PC-9 (cell line): ENCODE measurements at regions not wholly inside any gene's neighbourhood (a gene's known extent, or its start where the extent isn't known, plus 50 kb on each side); places are given as distances from the start of the nearest gene placed in this dataset.

Experiments
- BruUV-seq: library from RNA; stranded (reverse); fragments of 400-500 nt; replicated peaks from 2 replicates; lab custom pipeline; 2021; lab: Mats Ljungman, UMichigan
- CTCF ChIA-PET: fragments of 300-600 bp; sonication (Branson Sonifier 250); formaldehyde crosslinking; loops from one replicate; lab custom pipeline; 2022; ENCODE audit warnings: antibody characterized with exemption; lab: Charles Lee
- POLR2A ChIA-PET: fragments of 300-600 bp; sonication (Branson Sonifier 250); formaldehyde crosslinking; loops from one replicate; lab custom pipeline; 2022; ENCODE audit warnings: antibody characterized with exemption; ENCODE audit not compliant: unreplicated experiment; lab: Charles Lee
- DNase-seq, 2 experiments: peaks; one replicate each; pipeline versions ENCODE4 v3.0.0 to v3.0.0-alpha.2; 2015 to 2022; ENCODE audit warnings: mixed read lengths in 1 of 2
- H2AFZ ChIP-seq: fragments of 200-600 bp; sonication (generic); 2 replicates; pipeline ENCODE4 v1.8.1; 2017; ENCODE audit warnings: antibody characterized with exemption
- H3F3A ChIP-seq: fragments of 200-600 bp; sonication (generic); 2 replicates; pipeline ENCODE4 v1.8.1; 2017; ENCODE audit warnings: antibody characterized with exemption, mild to moderate bottlenecking, low read depth; ENCODE audit not compliant: insufficient read depth
- H3K27ac ChIP-seq: fragments of 200-600 bp; sonication (generic); 2 replicates; pipeline ENCODE4 v1.6.1; 2016; ENCODE audit warnings: mixed run types
- H3K27me3 ChIP-seq: fragments of 200-600 bp; sonication (generic); 2 replicates; pipeline ENCODE4 v1.6.1; 2016; ENCODE audit warnings: low read depth, mixed run types; ENCODE audit not compliant: insufficient read depth
- H3K36me3 ChIP-seq: fragments of 200-600 bp; sonication (generic); 2 replicates; pipeline ENCODE4 v1.6.1; 2016; ENCODE audit warnings: low read depth, mixed run types
- H3K4me1 ChIP-seq: fragments of 200-600 bp; sonication (generic); replicated peaks from 2 replicates; pipeline ENCODE4 v1.6.1; 2016; ENCODE audit warnings: mixed run types; ENCODE audit not compliant: insufficient read depth
- H3K4me2 ChIP-seq: fragments of 200-600 bp; sonication (generic); 2 replicates; pipeline ENCODE4 v1.6.1; 2017; ENCODE audit warnings: mixed run types
- H3K4me3 ChIP-seq: fragments of 200-600 bp; sonication (generic); 2 replicates; pipeline ENCODE4 v1.6.1; 2016; ENCODE audit warnings: mixed run types
- H3K79me2 ChIP-seq: fragments of 200-600 bp; sonication (generic); 2 replicates; pipeline ENCODE4 v1.6.1; 2017; ENCODE audit warnings: low read depth, mixed run types
- H3K9me2 ChIP-seq: fragments of 200-600 bp; sonication (generic); 2 replicates; pipeline ENCODE4 v1.8.1; 2017; ENCODE audit warnings: mild to moderate bottlenecking; ENCODE audit not compliant: insufficient read depth
- H3K9me3 ChIP-seq: fragments of 200-600 bp; sonication (generic); 2 replicates; pipeline ENCODE4 v1.8.1; 2016; ENCODE audit warnings: low read depth; ENCODE audit not compliant: insufficient read depth
- H4K20me1 ChIP-seq: fragments of 200-600 bp; sonication (generic); 2 replicates; pipeline ENCODE4 v1.8.1; 2017; ENCODE audit not compliant: insufficient read depth
- EZH2 ChIP-seq: fragments of 200-600 bp; sonication (generic); IDR thresholded peaks from 2 replicates; pipeline ENCODE4 v1.8.0; 2017; ENCODE audit warnings: antibody characterized with exemption, low read depth
- intact Hi-C: fragments of 100-400 bp; cut with micrococcal nuclease; formaldehyde crosslinking; loops from one replicate; pipeline ENCODE4 v1.10.0; 2022; ENCODE audit not compliant: unreplicated experiment
- TF ChIP-seq, protein P1 (sequence below): fragments of 200-600 bp; sonication (generic); conservative IDR thresholded peaks from 2 replicates; pipeline ENCODE4 v1.6.1; 2017; ENCODE audit warnings: mixed run types, antibody characterized with exemption, mild to moderate bottlenecking, moderate library complexity

DNA sequence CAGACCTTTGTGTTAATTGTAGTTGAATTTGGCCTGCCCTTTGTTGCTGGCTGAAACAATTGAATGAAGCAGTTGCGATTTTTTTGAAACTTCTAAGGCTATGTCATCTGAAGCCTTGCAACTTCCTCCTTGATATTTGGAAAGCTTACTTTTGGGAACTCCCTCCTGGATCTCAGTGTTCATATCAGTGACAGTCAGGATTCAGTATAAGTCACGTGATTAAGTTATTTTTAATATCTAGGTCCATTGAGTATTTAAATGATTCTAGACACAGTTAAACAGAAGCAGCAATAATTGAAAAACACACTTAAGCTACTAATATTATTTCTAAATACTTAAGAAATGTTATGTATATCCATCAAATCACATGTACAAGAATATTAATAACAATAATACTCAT lies 951.3 kb downstream of the GRIK2 start:
- Histone ChIP-seq H3K79me2 (no peaks in the 10 kb centered on the region), H3K4me3 (no peak overlapping the region), H3K4me1 (no peaks in the 10 kb centered on the region), H3K27ac (no peak overlapping the region), H4K20me1 (no peaks in the 10 kb centered on the region), H3K36me3 (no peaks in the 10 kb centered on the region), H3F3A (no peaks in the 10 kb centered on the region), H3K9me2 (no peaks in the 10 kb centered on the region), H3K27me3 (no peaks in the 10 kb centered on the region), H2AFZ (no peak overlapping the region), H3K9me3 (no peaks in the 10 kb centered on the region), H3K4me2 (no peak overlapping the region)
- POLR2A ChIA-PET: no interaction called here
- intact Hi-C loops: loop anchor here (5.0 kb wide), 1 partner anchor 93 kb away; no protein-coding TSS in a partner anchor
- CTCF ChIA-PET: interaction anchor here (0.6 kb wide), 1 partner anchor 1703 kb away, joined by 3 read pairs; no protein-coding TSS in a partner anchor
- DNase-seq: no peak
- no TSS peak for BruUV-seq
- no peak for TF ChIP-seq EZH2
- TF ChIP-seq, protein P1, sequence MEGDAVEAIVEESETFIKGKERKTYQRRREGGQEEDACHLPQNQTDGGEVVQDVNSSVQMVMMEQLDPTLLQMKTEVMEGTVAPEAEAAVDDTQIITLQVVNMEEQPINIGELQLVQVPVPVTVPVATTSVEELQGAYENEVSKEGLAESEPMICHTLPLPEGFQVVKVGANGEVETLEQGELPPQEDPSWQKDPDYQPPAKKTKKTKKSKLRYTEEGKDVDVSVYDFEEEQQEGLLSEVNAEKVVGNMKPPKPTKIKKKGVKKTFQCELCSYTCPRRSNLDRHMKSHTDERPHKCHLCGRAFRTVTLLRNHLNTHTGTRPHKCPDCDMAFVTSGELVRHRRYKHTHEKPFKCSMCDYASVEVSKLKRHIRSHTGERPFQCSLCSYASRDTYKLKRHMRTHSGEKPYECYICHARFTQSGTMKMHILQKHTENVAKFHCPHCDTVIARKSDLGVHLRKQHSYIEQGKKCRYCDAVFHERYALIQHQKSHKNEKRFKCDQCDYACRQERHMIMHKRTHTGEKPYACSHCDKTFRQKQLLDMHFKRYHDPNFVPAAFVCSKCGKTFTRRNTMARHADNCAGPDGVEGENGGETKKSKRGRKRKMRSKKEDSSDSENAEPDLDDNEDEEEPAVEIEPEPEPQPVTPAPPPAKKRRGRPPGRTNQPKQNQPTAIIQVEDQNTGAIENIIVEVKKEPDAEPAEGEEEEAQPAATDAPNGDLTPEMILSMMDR: no peak

DNA sequence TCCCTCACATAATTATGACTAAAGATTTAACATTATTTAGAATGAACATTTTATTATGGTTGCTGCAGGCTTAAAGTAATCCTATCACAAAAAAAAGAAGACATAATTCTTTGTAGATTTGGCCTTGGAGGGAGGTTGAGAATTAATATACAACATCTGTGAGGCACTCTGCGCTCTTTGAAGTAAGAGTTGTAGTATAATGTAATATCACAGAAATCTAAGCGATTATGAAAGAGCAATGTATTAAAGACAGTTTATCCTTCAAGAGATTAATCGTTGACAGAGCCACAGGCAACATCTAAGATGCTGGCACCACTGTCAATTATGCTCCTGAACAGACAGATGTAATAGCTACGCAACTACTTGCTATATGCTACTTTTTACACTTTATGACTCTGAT lies 946.8 kb downstream of the GRIK2 start:
- TF ChIP-seq EZH2: no peak
- TF ChIP-seq, protein P1: no peak
- no peak for DNase-seq
- no peaks in the 10 kb centered on the region for H3K27me3 ChIP-seq
- POLR2A ChIA-PET: no interaction called here
- H3F3A ChIP-seq: no peaks in the 10 kb centered on the region
- no peak overlapping the region for H3K4me3 ChIP-seq
- no peaks in the 10 kb centered on the region for H3K4me1 ChIP-seq
- no peaks in the 10 kb centered on the region for H3K9me2 ChIP-seq
- H4K20me1 ChIP-seq: no peaks in the 10 kb centered on the region
- H3K79me2 ChIP-seq: no peaks in the 10 kb centered on the region
- CTCF ChIA-PET: no interaction called here
- intact Hi-C loops: loop anchor here (5.0 kb wide), 1 partner anchor 97 kb away; no protein-coding TSS in a partner anchor
- H3K36me3 ChIP-seq: no peaks in the 10 kb centered on the region
- BruUV-seq: no TSS peak
- H2AFZ ChIP-seq: no peak overlapping the region
- H3K9me3 ChIP-seq: no peaks in the 10 kb centered on the region
- H3K27ac ChIP-seq: no peak overlapping the region
- H3K4me2 ChIP-seq: no peak overlapping the region

DNA sequence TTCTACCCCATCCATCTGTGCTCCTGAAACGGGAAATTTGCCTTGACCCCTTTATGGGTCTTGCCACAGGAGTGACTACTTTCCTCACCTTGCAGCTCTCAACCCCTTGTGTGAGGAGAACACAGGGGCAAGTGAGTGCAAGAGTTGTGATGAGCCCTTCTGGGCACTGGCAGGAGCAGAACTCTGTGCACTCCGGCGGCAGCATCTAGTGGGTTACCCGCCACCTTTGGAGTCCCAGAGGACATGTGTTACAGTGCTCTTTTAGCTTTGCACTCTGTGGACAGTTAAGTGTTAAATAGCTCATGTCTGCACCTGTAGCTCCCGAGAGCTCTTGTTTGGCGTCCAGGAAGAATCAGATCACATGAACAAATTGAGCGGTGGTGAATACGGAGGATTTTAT lies 940.2 kb downstream of the GRIK2 start:
- DNase-seq: no peak

More for the DNA sequence above, 940.2 kb downstream of the GRIK2 start:
- H3K4me3 ChIP-seq: no peak overlapping the region
- ChIA-PET POLR2A (interaction anchor here (0.7 kb wide), 1 partner anchor 1145 kb away, joined by 8 read pairs; no protein-coding TSS in a partner anchor), CTCF (no interaction called here)
- TF ChIP-seq, protein P1: no peak
- TF ChIP-seq EZH2: no peak
- no peak overlapping the region for H3K4me2 ChIP-seq
- intact Hi-C loops: no loop called here
- no peaks in the 10 kb centered on the region for H3F3A ChIP-seq
- H3K4me1 ChIP-seq: no peaks in the 10 kb centered on the region
- no peaks in the 10 kb centered on the region for H3K27me3 ChIP-seq
- H3K9me2 ChIP-seq: no peaks in the 10 kb centered on the region
- no TSS peak for BruUV-seq
- no peaks in the 10 kb centered on the region for H4K20me1 ChIP-seq
- no peaks in the 10 kb centered on the region for H3K36me3 ChIP-seq
- H3K27ac ChIP-seq: no peak overlapping the region
- H2AFZ ChIP-seq: no peak overlapping the region
- H3K79me2 ChIP-seq: no peaks in the 10 kb centered on the region
- H3K9me3 ChIP-seq: no peaks in the 10 kb centered on the region
